Activated CD8-positive, alpha-beta T cell treated with anti-CD3 and anti-CD28 coated beads for 36 hours (primary cell): ENCODE measurements at regions not wholly inside any gene's neighbourhood (a gene's known extent, or its start where the extent isn't known, plus 50 kb on each side); places are given as distances from the start of the nearest gene placed in this dataset.
"Not testable (repeated sequence)": the region's sequence is repeated elsewhere in the genome, so short reads cannot be mapped to it uniquely, and the experiment has no call there.

Experiments
- ATAC-seq: fragments of 200-7000 bp; cut with Tn5 transposase; one replicate; pipeline ENCODE4 v1.10.0; 2021; ENCODE audit warnings: mild to moderate bottlenecking, moderate library complexity
- CTCF ChIA-PET: fragments of 350-600 bp; sonication (Branson Sonifier 250); formaldehyde crosslinking; loops from one replicate; lab custom pipeline; 2021; ENCODE audit warnings: antibody characterized with exemption; lab: Charles Lee
- POLR2A ChIA-PET: fragments of 350-600 bp; sonication (Branson Sonifier 250); formaldehyde crosslinking; loops from one replicate; lab custom pipeline; 2021; ENCODE audit warnings: antibody characterized with exemption; lab: Charles Lee
- DNase-seq: peaks from one replicate; pipeline ENCODE4 v3.0.0-alpha.2; 2020
- H3K27ac Mint-ChIP-seq: one replicate; pipeline ENCODE4 v1.8.0; 2021; ENCODE audit warnings: mild to moderate bottlenecking, mixed read lengths
- H3K27me3 Mint-ChIP-seq: one replicate; pipeline ENCODE4 v1.8.0; 2021; ENCODE audit warnings: mixed read lengths
- H3K36me3 Mint-ChIP-seq: one replicate; pipeline ENCODE4 v1.8.0; 2021; ENCODE audit warnings: low read depth, mixed read lengths
- H3K4me1 Mint-ChIP-seq: one replicate; pipeline ENCODE4 v1.8.0; 2021; ENCODE audit warnings: low read depth, mixed read lengths
- H3K4me3 Mint-ChIP-seq: one replicate; pipeline ENCODE4 v1.8.0; 2021; ENCODE audit warnings: mild to moderate bottlenecking, moderate library complexity, mixed read lengths
- H3K9me3 Mint-ChIP-seq: one replicate; pipeline ENCODE4 v1.8.0; 2021; ENCODE audit warnings: mixed read lengths
- CTCF ChIP-seq: fragments of 200-600 bp; IDR thresholded peaks from one replicate; pipeline ENCODE4 v1.8.0; 2022; ENCODE audit warnings: antibody characterized with exemption, mild to moderate bottlenecking
- intact Hi-C: fragments of 100-400 bp; cut with micrococcal nuclease; formaldehyde crosslinking; loops from one replicate; pipeline ENCODE4 v1.10.0; 2022

- Mint-ChIP-seq H3K4me3 (no peak overlapping the region), H3K4me1 (no peaks in the 10 kb centered on the region), H3K36me3 (no peaks in the 10 kb centered on the region), H3K27ac (no peak overlapping the region), H3K9me3 (no peaks in the 10 kb centered on the region), H3K27me3 (no peaks in the 10 kb centered on the region)
- intact Hi-C loops: no loop called here
- ChIA-PET CTCF (no interaction called here), POLR2A (no interaction called here)
- no peak for TF ChIP-seq CTCF
- DNase-seq (no peak), ATAC-seq (no peak)
Measured at GRCh38 chr15:81645470-81645869, 271.5 kb upstream of the TMC3 start.

- Mint-ChIP-seq H3K27me3 (no peaks in the 10 kb centered on the region), H3K36me3 (no peaks in the 10 kb centered on the region), H3K9me3 (no peaks in the 10 kb centered on the region), H3K27ac (no peak overlapping the region), H3K4me3 (no peak overlapping the region), H3K4me1 (no peaks in the 10 kb centered on the region)
- no peak for TF ChIP-seq CTCF
- ChIA-PET POLR2A (no interaction called here), CTCF (no interaction called here)
- ATAC-seq (no peak), DNase-seq (no peak)
- intact Hi-C loops: no loop called here
Measured at GRCh38 chr15:81643771-81644170, 269.8 kb upstream of the TMC3 start.

- TF ChIP-seq CTCF: no peak
- intact Hi-C loops: no loop called here
- POLR2A ChIA-PET: no interaction called here
Measured at GRCh38 chr15:81642451-81642990, 268.5 kb upstream of the TMC3 start.

GRCh38 chr15:81636064-81636463, 262.1 kb upstream of the TMC3 start:
- H3K4me1 Mint-ChIP-seq, H3K9me3 Mint-ChIP-seq, ATAC-seq, CTCF ChIA-PET, H3K4me3 Mint-ChIP-seq, POLR2A ChIA-PET, DNase-seq, H3K27ac Mint-ChIP-seq, H3K36me3 Mint-ChIP-seq, intact Hi-C loops, H3K27me3 Mint-ChIP-seq: not testable (repeated sequence)

More at GRCh38 chr15:81642451-81642990, 268.5 kb upstream of the TMC3 start:
- H3K36me3 Mint-ChIP-seq: no peaks in the 10 kb centered on the region
- H3K9me3 Mint-ChIP-seq: no peaks in the 10 kb centered on the region
- H3K4me3 Mint-ChIP-seq: no peak overlapping the region
- CTCF ChIA-PET: no interaction called here
- no peaks in the 10 kb centered on the region for H3K4me1 Mint-ChIP-seq
- no peak for ATAC-seq
- no peaks in the 10 kb centered on the region for H3K27me3 Mint-ChIP-seq
- H3K27ac Mint-ChIP-seq: no peak overlapping the region
- DNase-seq: no peak

GRCh38 chr15:81633889-81634288, 259.9 kb upstream of the TMC3 start:
- Mint-ChIP-seq H3K27ac (no peak overlapping the region), H3K27me3 (no peaks in the 10 kb centered on the region), H3K4me1 (no peaks in the 10 kb centered on the region), H3K9me3 (peaks cover 2% of the 10 kb centered on the region), H3K4me3 (no peak overlapping the region), H3K36me3 (no peaks in the 10 kb centered on the region)
- ATAC-seq (no peak), DNase-seq (no peak)
- TF ChIP-seq CTCF: no peak
- intact Hi-C loops: no loop called here
- CTCF ChIA-PET: no interaction called here
- POLR2A ChIA-PET: no interaction called here

- POLR2A ChIA-PET: no interaction called here
- CTCF ChIA-PET: no interaction called here
- Mint-ChIP-seq H3K9me3 (peaks cover 1% of the 10 kb centered on the region), H3K27me3 (peaks cover 12% of the 10 kb centered on the region), H3K27ac (no peak overlapping the region), H3K4me3 (no peak overlapping the region), H3K4me1 (no peaks in the 10 kb centered on the region), H3K36me3 (no peaks in the 10 kb centered on the region)
- intact Hi-C loops: no loop called here
- TF ChIP-seq CTCF: no peak
- DNase-seq (no peak), ATAC-seq (no peak)
Measured at GRCh38 chr15:81625896-81626295, 251.9 kb upstream of the TMC3 start.
